ENCODE measurements at regions not wholly inside any gene's neighbourhood (a gene's known extent, or its start where the extent isn't known, plus 50 kb on each side); places are given as distances from the start of the nearest gene placed in this dataset.

DNA sequence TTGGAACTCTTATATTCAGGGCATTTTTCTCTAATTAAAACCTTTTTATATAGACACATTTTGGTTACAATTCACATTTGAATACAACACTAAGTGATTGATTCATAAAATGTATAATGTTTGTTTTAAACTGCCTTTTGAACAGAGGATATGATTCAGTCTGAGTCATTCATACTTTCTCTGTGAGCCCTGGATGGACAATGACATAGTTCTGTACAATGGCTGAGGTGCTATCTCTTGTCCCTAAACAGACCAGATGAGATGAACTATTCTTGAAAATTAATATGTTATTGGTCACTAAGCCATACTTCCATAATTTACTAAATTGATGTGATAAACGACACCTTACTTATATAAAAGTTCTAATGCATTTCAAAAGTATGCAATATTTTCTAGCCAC, 199.7 kb upstream of the ATXN7L3B start:
- no peak overlapping the region for H3K4me3 ChIP-seq (ENCODE audit: low read depth, low read length)
- TF ChIP-seq, protein P1, sequence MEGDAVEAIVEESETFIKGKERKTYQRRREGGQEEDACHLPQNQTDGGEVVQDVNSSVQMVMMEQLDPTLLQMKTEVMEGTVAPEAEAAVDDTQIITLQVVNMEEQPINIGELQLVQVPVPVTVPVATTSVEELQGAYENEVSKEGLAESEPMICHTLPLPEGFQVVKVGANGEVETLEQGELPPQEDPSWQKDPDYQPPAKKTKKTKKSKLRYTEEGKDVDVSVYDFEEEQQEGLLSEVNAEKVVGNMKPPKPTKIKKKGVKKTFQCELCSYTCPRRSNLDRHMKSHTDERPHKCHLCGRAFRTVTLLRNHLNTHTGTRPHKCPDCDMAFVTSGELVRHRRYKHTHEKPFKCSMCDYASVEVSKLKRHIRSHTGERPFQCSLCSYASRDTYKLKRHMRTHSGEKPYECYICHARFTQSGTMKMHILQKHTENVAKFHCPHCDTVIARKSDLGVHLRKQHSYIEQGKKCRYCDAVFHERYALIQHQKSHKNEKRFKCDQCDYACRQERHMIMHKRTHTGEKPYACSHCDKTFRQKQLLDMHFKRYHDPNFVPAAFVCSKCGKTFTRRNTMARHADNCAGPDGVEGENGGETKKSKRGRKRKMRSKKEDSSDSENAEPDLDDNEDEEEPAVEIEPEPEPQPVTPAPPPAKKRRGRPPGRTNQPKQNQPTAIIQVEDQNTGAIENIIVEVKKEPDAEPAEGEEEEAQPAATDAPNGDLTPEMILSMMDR (IDR thresholded peaks at IDR 0.05; ENCODE audit: low read depth, low read length, missing control alignments): no peak
- in situ Hi-C loops (cut with HindIII; ENCODE audit: low sequenced_read_pairs): no loop called here
- DNase-seq (ENCODE audit: low read depth): no peak

- TF ChIP-seq, protein P1 (IDR thresholded peaks at IDR 0.05; ENCODE audit: low read depth, low read length, missing control alignments): no peak
- in situ Hi-C loops (cut with HindIII; ENCODE audit: low sequenced_read_pairs): no loop called here
- no peak overlapping the region for H3K4me3 ChIP-seq (ENCODE audit: low read depth, low read length)
- no peak for DNase-seq (ENCODE audit: low read depth)
Observed at GRCh38 chr12:74339211-74339610, 198.4 kb upstream of the ATXN7L3B start.

DNA sequence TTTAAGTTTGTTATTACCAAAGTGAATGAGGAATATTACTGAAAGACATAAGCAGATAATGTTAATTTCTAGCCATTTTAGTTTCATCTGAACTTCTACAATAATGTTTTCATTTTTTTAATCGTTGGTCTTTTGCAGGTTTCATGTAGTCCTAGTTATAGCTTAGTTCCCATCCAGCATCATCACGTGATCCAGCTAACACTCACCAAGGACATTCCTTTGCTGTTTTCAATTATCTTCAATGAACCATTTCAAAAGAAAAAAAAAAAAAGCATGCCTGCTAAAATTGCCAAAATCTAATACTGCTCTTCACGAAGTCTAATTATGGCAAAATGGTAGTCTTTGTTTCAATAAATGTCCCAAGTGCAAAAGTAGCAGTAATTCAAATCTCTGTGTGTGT, 187.7 kb upstream of the ATXN7L3B start:
- DNase-seq (ENCODE audit: low read depth): peak; percentile 58
- no peak overlapping the region for H3K4me3 ChIP-seq (ENCODE audit: low read depth, low read length)
- in situ Hi-C loops (cut with HindIII; ENCODE audit: low sequenced_read_pairs): no loop called here
- TF ChIP-seq, protein P1 (IDR thresholded peaks at IDR 0.05; ENCODE audit: low read depth, low read length, missing control alignments): no peak

DNA sequence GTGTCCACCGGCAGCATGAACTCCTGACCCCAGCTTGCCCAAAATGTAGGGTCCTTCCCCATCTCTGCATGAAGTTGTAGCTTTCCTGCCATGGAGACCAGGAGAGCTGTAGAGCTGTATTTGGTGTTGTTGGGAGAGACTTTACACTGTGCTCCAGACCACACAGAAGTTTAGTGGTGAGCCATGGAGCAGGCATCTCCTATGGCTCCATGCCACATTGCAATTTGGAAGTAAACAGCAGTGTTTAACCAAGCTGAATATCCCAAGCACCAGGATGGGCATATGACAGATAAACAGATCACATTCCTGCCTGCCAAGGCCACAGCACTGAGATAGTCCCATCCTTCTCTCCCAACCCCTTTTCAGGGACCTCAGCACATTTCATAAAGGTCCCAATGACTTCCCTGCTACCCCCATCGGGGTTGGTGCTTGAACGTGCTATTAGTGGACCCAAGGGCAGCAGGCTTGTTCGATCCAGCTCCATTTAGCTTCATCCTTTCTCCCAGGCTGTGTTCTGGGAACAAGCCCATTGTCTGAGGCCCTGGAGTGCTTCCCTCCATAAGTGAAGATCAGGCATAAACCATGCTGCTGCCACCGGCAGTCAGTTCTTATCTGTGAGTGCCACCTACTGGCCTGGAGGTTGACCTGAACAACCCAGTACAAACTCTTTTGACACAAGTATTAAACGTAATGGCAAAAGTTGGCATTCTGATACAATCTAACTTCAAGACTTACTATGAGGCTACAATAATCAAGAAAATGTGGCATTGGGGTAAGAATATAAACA, 172.3 kb upstream of the ATXN7L3B start:
- H3K4me3 ChIP-seq (ENCODE audit: low read depth, low read length): no peak overlapping the region
- TF ChIP-seq, protein P1 (IDR thresholded peaks at IDR 0.05; ENCODE audit: low read depth, low read length, missing control alignments): peak; percentile 53
- DNase-seq (ENCODE audit: low read depth): peak; percentile 31
- in situ Hi-C loops (cut with HindIII; ENCODE audit: low sequenced_read_pairs): no loop called here

GRCh38 chr12:74370608-74371216, 166.9 kb upstream of the ATXN7L3B start:
- TF ChIP-seq, protein P1 (IDR thresholded peaks at IDR 0.05; ENCODE audit: low read depth, low read length, missing control alignments): no peak
- DNase-seq (ENCODE audit: low read depth): no peak
- in situ Hi-C loops (cut with HindIII; ENCODE audit: low sequenced_read_pairs): loop anchor here (5.0 kb wide), 1 partner anchor 103 kb away; no protein-coding TSS in a partner anchor
- H3K4me3 ChIP-seq (ENCODE audit: low read depth, low read length): no peak overlapping the region

GRCh38 chr12:74379114-74379513, 158.5 kb upstream of the ATXN7L3B start:
- DNase-seq (ENCODE audit: low read depth): no peak
- in situ Hi-C loops (cut with HindIII; ENCODE audit: low sequenced_read_pairs): no loop called here
- H3K4me3 ChIP-seq (ENCODE audit: low read depth, low read length): no peak overlapping the region
- TF ChIP-seq, protein P1 (IDR thresholded peaks at IDR 0.05; ENCODE audit: low read depth, low read length, missing control alignments): no peak
